Dendritic cell treated with granulocyte-macrophage colony-stimulating factor and Interleukin-4, amounts not matched to agents 40 ng/mL and 50 ng/mL, for 4 days (primary cell): ENCODE measurements at regions not wholly inside any gene's neighbourhood (a gene's known extent, or its start where the extent isn't known, plus 50 kb on each side); places are given as distances from the start of the nearest gene placed in this dataset.

Experiments
- H3K27ac Mint-ChIP-seq: one replicate; pipeline ENCODE4 v1.8.0; 2022; ENCODE audit warnings: mild to moderate bottlenecking, mixed read lengths
- H3K27me3 Mint-ChIP-seq: one replicate; pipeline ENCODE4 v1.8.0; 2022; ENCODE audit warnings: mild to moderate bottlenecking, mixed read lengths
- H3K36me3 Mint-ChIP-seq: one replicate; pipeline ENCODE4 v1.8.0; 2022; ENCODE audit warnings: low read depth, mixed read lengths
- H3K4me1 Mint-ChIP-seq: one replicate; pipeline ENCODE4 v1.8.0; 2022; ENCODE audit warnings: low read depth, mixed read lengths
- H3K4me3 Mint-ChIP-seq: one replicate; pipeline ENCODE4 v1.8.0; 2022; ENCODE audit warnings: mild to moderate bottlenecking, moderate library complexity, mixed read lengths
- H3K9me3 Mint-ChIP-seq: one replicate; pipeline ENCODE4 v1.8.0; 2022; ENCODE audit warnings: mixed read lengths
- intact Hi-C: fragments of 100-400 bp; cut with micrococcal nuclease; formaldehyde crosslinking; loops from one replicate; pipeline ENCODE4 v1.15.0; 2022

GRCh38 chr16:54657709-54658102, 273.0 kb upstream of the IRX5 start:
- intact Hi-C loops = no loop called here
- H3K9me3 Mint-ChIP-seq = peaks cover 29% of the 10 kb centered on the region
- H3K27me3 Mint-ChIP-seq = peaks cover 13% of the 10 kb centered on the region
- no peak overlapping the region for H3K4me3 Mint-ChIP-seq
- H3K36me3 Mint-ChIP-seq = no peaks in the 10 kb centered on the region
- H3K27ac Mint-ChIP-seq = no peak overlapping the region
- peaks cover 18% of the 10 kb centered on the region for H3K4me1 Mint-ChIP-seq

GRCh38 chr16:54657058-54657708, 273.5 kb upstream of the IRX5 start:
- no peak overlapping the region for H3K27ac Mint-ChIP-seq
- H3K4me3 Mint-ChIP-seq = no peak overlapping the region
- peaks cover 18% of the 10 kb centered on the region for H3K4me1 Mint-ChIP-seq
- intact Hi-C loops = no loop called here
- peaks cover 24% of the 10 kb centered on the region for H3K9me3 Mint-ChIP-seq
- H3K36me3 Mint-ChIP-seq = no peaks in the 10 kb centered on the region
- H3K27me3 Mint-ChIP-seq = peaks cover 13% of the 10 kb centered on the region

- H3K4me3 Mint-ChIP-seq = peak overlapping the region; percentile 66
- H3K36me3 Mint-ChIP-seq = no peaks in the 10 kb centered on the region
- peaks cover 23% of the 10 kb centered on the region for H3K9me3 Mint-ChIP-seq
- peaks cover 13% of the 10 kb centered on the region for H3K27me3 Mint-ChIP-seq
- peak overlapping the region; percentile 62 for H3K27ac Mint-ChIP-seq
- H3K4me1 Mint-ChIP-seq = peaks cover 18% of the 10 kb centered on the region
- intact Hi-C loops = no loop called here
These were observed 275.5 kb upstream of the IRX5 start for GRCh38 chr16:54655121-54655590.

- intact Hi-C loops = no loop called here
- peaks cover 18% of the 10 kb centered on the region for H3K4me1 Mint-ChIP-seq
- H3K27me3 Mint-ChIP-seq = peaks cover 16% of the 10 kb centered on the region
- no peaks in the 10 kb centered on the region for H3K36me3 Mint-ChIP-seq
- H3K9me3 Mint-ChIP-seq = peaks cover 23% of the 10 kb centered on the region
- H3K27ac Mint-ChIP-seq = no peak overlapping the region
- H3K4me3 Mint-ChIP-seq = no peak overlapping the region
These were observed 276.2 kb upstream of the IRX5 start for GRCh38 chr16:54654429-54654828.

- Mint-ChIP-seq H3K27me3 (peaks cover 16% of the 10 kb centered on the region), H3K9me3 (peaks cover 8% of the 10 kb centered on the region), H3K4me3 (no peak overlapping the region), H3K27ac (no peak overlapping the region), H3K4me1 (peaks cover 17% of the 10 kb centered on the region), H3K36me3 (no peaks in the 10 kb centered on the region)
- intact Hi-C loops = no loop called here
These were observed 278.4 kb upstream of the IRX5 start for GRCh38 chr16:54652201-54652770.

- intact Hi-C loops = no loop called here
- no peaks in the 10 kb centered on the region for H3K36me3 Mint-ChIP-seq
These were observed 279.0 kb upstream of the IRX5 start for GRCh38 chr16:54651440-54652195.

GRCh38 chr16:54649876-54650275, 280.8 kb upstream of the IRX5 start:
- intact Hi-C loops = no loop called here
- no peak overlapping the region for H3K27ac Mint-ChIP-seq
- H3K4me3 Mint-ChIP-seq = no peak overlapping the region
- no peaks in the 10 kb centered on the region for H3K9me3 Mint-ChIP-seq
- H3K27me3 Mint-ChIP-seq = peaks cover 10% of the 10 kb centered on the region
- peaks cover 2% of the 10 kb centered on the region for H3K4me1 Mint-ChIP-seq
- H3K36me3 Mint-ChIP-seq = no peaks in the 10 kb centered on the region

More at GRCh38 chr16:54651440-54652195, 279.0 kb upstream of the IRX5 start:
- Mint-ChIP-seq H3K4me3 (no peak overlapping the region), H3K27ac (no peak overlapping the region), H3K4me1 (peaks cover 12% of the 10 kb centered on the region), H3K27me3 (peaks cover 16% of the 10 kb centered on the region), H3K9me3 (peaks cover 1% of the 10 kb centered on the region)

GRCh38 chr16:54648575-54648974, 282.1 kb upstream of the IRX5 start:
- H3K36me3 Mint-ChIP-seq = no peaks in the 10 kb centered on the region
- no peak overlapping the region for H3K27ac Mint-ChIP-seq
- peaks cover 3% of the 10 kb centered on the region for H3K27me3 Mint-ChIP-seq
- H3K4me3 Mint-ChIP-seq = no peak overlapping the region
- no peaks in the 10 kb centered on the region for H3K4me1 Mint-ChIP-seq
- intact Hi-C loops = no loop called here
- H3K9me3 Mint-ChIP-seq = no peaks in the 10 kb centered on the region

- Mint-ChIP-seq H3K9me3 (no peaks in the 10 kb centered on the region), H3K27ac (no peak overlapping the region), H3K4me3 (no peak overlapping the region), H3K4me1 (no peaks in the 10 kb centered on the region), H3K36me3 (no peaks in the 10 kb centered on the region), H3K27me3 (peaks cover 4% of the 10 kb centered on the region)
- intact Hi-C loops = no loop called here
These were observed 282.9 kb upstream of the IRX5 start for GRCh38 chr16:54647725-54648221.

GRCh38 chr16:54647216-54647615, 283.4 kb upstream of the IRX5 start:
- Mint-ChIP-seq H3K9me3 (no peaks in the 10 kb centered on the region), H3K4me1 (no peaks in the 10 kb centered on the region), H3K4me3 (no peak overlapping the region), H3K36me3 (no peaks in the 10 kb centered on the region), H3K27me3 (peaks cover 5% of the 10 kb centered on the region), H3K27ac (no peak overlapping the region)
- intact Hi-C loops = no loop called here

- no peak overlapping the region for H3K4me3 Mint-ChIP-seq
- H3K4me1 Mint-ChIP-seq = no peaks in the 10 kb centered on the region
- intact Hi-C loops = no loop called here
- no peak overlapping the region for H3K27ac Mint-ChIP-seq
- no peaks in the 10 kb centered on the region for H3K36me3 Mint-ChIP-seq
- H3K27me3 Mint-ChIP-seq = peaks cover 5% of the 10 kb centered on the region
- no peaks in the 10 kb centered on the region for H3K9me3 Mint-ChIP-seq
These were observed 285.3 kb upstream of the IRX5 start for GRCh38 chr16:54645345-54645744.

- H3K9me3 Mint-ChIP-seq = no peaks in the 10 kb centered on the region
- intact Hi-C loops = no loop called here
- no peaks in the 10 kb centered on the region for H3K4me1 Mint-ChIP-seq
- peaks cover 5% of the 10 kb centered on the region for H3K27me3 Mint-ChIP-seq
- no peaks in the 10 kb centered on the region for H3K36me3 Mint-ChIP-seq
- H3K4me3 Mint-ChIP-seq = no peak overlapping the region
- no peak overlapping the region for H3K27ac Mint-ChIP-seq
These were observed 294.4 kb upstream of the IRX5 start for GRCh38 chr16:54636221-54636793.

GRCh38 chr16:54633943-54634362, 296.7 kb upstream of the IRX5 start:
- no peaks in the 10 kb centered on the region for H3K36me3 Mint-ChIP-seq
- no peaks in the 10 kb centered on the region for H3K9me3 Mint-ChIP-seq
- intact Hi-C loops = no loop called here
- H3K27me3 Mint-ChIP-seq = peaks cover 5% of the 10 kb centered on the region
- H3K4me3 Mint-ChIP-seq = no peak overlapping the region
- no peak overlapping the region for H3K27ac Mint-ChIP-seq
- H3K4me1 Mint-ChIP-seq = no peaks in the 10 kb centered on the region
